Lung (tissue), 11 donors: ENCODE measurements at regions not wholly inside any gene's neighbourhood (a gene's known extent, or its start where the extent isn't known, plus 50 kb on each side); places are given as distances from the start of the nearest gene placed in this dataset.

ENCODE experiments used
- ATAC-seq: fragments of 200-7000 bp; cut with Tn5 transposase; one replicate; pipeline ENCODE4 v1.9.1; 2020; ENCODE audit warnings: moderate number of reproducible peaks; ENCODE audit not compliant: insufficient read depth, low FRiP score
- DNase-seq, 3 donors: peaks; one replicate each; pipeline ENCODE4 v3.0.0-alpha.2; 2013 to 2017
- H3K27ac ChIP-seq, 2 donors: one replicate each; pipeline ENCODE4 v1.5.1; 2013; ENCODE audit warnings: mild to moderate bottlenecking in 2 of 2, moderate library complexity in 2 of 2, control low read depth in 1 of 2, inconsistent platforms in 1 of 2, low read depth in 1 of 2, low read length in 1 of 2
- H3K27me3 ChIP-seq, 3 donors: one replicate each; pipeline ENCODE4 v1.5.1; 2013; ENCODE audit warnings: low read length in 2 of 3; ENCODE audit not compliant: control insufficient read depth in 3 of 3, insufficient read depth in 3 of 3
- H3K36me3 ChIP-seq, 4 donors: one replicate each; pipeline ENCODE4 v1.5.1; 2013; ENCODE audit warnings: low read length in 4 of 4, mild to moderate bottlenecking in 1 of 4, moderate library complexity in 1 of 4; ENCODE audit not compliant: control insufficient read depth in 4 of 4, insufficient read depth in 4 of 4
- H3K4me1 ChIP-seq, 5 donors: one replicate each; pipeline ENCODE4 v1.5.1; 2013; ENCODE audit warnings: low read length in 5 of 5, mild to moderate bottlenecking in 2 of 5, moderate library complexity in 1 of 5; ENCODE audit not compliant: control insufficient read depth in 5 of 5, insufficient read depth in 5 of 5
- H3K4me3 ChIP-seq: one replicate; pipeline ENCODE4 v1.5.1; 2013; ENCODE audit warnings: mild to moderate bottlenecking, control low read depth, moderate library complexity
- H3K9ac ChIP-seq, 2 donors: one replicate each; pipeline ENCODE4 v1.5.1; 2013; ENCODE audit warnings: low read length in 2 of 2, control low read depth in 1 of 2; ENCODE audit not compliant: insufficient read depth in 1 of 2
- H3K9me3 ChIP-seq, 4 donors: one replicate each; pipeline ENCODE4 v1.5.1; 2013; ENCODE audit warnings: low read length in 3 of 4, mild to moderate bottlenecking in 1 of 4, moderate library complexity in 1 of 4; ENCODE audit not compliant: control insufficient read depth in 4 of 4, insufficient read depth in 3 of 4
- WGBS, 2 donors: extraction: QIAGEN DNeasy Blood & Tissue Kit; methylation state at CpG; one replicate each; pipeline ENCODE4 v1.1.7; 2013; 5-methylcytosine and 5-hydroxymethylcytosine counted together
- TF ChIP-seq, protein P1 (sequence below): IDR thresholded peaks from 2 replicates; pipeline ENCODE4 v1.5.1; 2012; ENCODE audit warnings: mild to moderate bottlenecking; ENCODE audit errors: control extremely low read depth, extremely low read depth
- donor health status: control.
- donor health status: control.
- donor health status: Bipolar disorder and iron deficiency.
- donor health status: healthy.
- donor health status: DM: yes; HTN: yes; CAD: no.

DNA sequence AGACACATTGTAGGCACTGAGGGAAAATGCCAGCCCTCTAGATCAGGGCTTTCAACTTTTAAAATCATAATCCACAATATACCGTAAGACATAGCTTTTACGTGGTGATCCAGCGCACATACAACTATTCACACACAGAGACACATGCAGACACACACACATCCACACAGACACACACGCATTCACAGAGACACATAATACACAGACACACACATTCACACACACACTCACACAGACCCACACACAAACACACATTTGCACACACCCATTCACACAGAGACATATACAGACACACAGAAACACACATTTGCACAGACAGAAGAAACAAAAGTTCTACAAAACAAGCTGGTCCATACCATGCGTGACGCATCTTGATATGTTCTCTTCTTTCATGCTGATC is 244.5 kb downstream of the RHOU start:
- no peak overlapping the region for H3K9ac ChIP-seq
- no peaks in the 10 kb centered on the region for H3K9me3 ChIP-seq
- ATAC-seq = no peak
- no peaks in the 10 kb centered on the region for H3K27me3 ChIP-seq
- peaks cover 0 to 40% (median 9%) of the 10 kb centered on the region in 5 donors for H3K4me1 ChIP-seq
- H3K4me3 ChIP-seq = no peak overlapping the region
- TF ChIP-seq, protein P1, sequence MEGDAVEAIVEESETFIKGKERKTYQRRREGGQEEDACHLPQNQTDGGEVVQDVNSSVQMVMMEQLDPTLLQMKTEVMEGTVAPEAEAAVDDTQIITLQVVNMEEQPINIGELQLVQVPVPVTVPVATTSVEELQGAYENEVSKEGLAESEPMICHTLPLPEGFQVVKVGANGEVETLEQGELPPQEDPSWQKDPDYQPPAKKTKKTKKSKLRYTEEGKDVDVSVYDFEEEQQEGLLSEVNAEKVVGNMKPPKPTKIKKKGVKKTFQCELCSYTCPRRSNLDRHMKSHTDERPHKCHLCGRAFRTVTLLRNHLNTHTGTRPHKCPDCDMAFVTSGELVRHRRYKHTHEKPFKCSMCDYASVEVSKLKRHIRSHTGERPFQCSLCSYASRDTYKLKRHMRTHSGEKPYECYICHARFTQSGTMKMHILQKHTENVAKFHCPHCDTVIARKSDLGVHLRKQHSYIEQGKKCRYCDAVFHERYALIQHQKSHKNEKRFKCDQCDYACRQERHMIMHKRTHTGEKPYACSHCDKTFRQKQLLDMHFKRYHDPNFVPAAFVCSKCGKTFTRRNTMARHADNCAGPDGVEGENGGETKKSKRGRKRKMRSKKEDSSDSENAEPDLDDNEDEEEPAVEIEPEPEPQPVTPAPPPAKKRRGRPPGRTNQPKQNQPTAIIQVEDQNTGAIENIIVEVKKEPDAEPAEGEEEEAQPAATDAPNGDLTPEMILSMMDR = no peak
- WGBS, 2 donors = 95 to 96% methylated on average over 6 of the region's 6 CpGs
- no peak for DNase-seq
- H3K27ac ChIP-seq = no peak overlapping the region
- H3K36me3 ChIP-seq = no peaks in the 10 kb centered on the region

GRCh38 chr1:228980232-228980937 is 245.1 kb downstream of the RHOU start:
- no peaks in the 10 kb centered on the region for H3K27me3 ChIP-seq
- H3K36me3 ChIP-seq = no peaks in the 10 kb centered on the region
- DNase-seq (peak in 1 of 3 donors; percentile 42), ATAC-seq (no peak)
- 85 to 87% methylated on average over 9 of the region's 9 CpGs for WGBS, 2 donors
- peaks cover 0 to 40% (median 9%) of the 10 kb centered on the region in 5 donors for H3K4me1 ChIP-seq
- no peak overlapping the region for H3K4me3 ChIP-seq
- no peak overlapping the region for H3K27ac ChIP-seq
- TF ChIP-seq, protein P1 = no peak
- H3K9ac ChIP-seq = no peak overlapping the region
- H3K9me3 ChIP-seq = no peaks in the 10 kb centered on the region

DNA sequence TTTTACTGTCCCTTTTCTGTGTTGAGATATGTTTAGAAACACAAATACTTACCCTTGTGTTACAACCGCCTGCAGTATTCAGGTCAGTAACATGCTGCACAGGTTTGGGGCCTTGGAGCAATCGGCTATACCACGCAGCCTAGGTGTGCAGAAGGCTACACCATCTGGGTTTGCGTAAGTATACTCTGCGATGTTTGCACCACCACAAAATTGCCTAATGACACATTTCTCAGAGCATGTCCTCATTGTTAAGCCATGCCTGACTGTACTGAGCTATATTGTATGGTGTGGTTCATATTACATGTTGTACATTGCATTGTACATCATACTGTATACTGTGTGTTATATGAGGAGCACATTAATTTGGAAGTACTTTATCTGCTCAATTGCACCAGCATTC is 247.4 kb downstream of the RHOU start:
- Histone ChIP-seq H3K27ac (no peak overlapping the region), H3K9ac (no peak overlapping the region), H3K9me3 (no peaks in the 10 kb centered on the region), H3K27me3 (no peaks in the 10 kb centered on the region), H3K36me3 (no peaks in the 10 kb centered on the region), H3K4me1 (peaks cover 0 to 59% (median 22%) of the 10 kb centered on the region in 5 donors), H3K4me3 (no peak overlapping the region)
- no peak for DNase-seq
- 56 to 78% methylated on average over 5 of the region's 5 CpGs for WGBS, 2 donors
- no peak for ATAC-seq
- TF ChIP-seq, protein P1 = no peak
